Left ventricle myocardium inferior (tissue), 1 donor: ENCODE measurements at regions not wholly inside any gene's neighbourhood (a gene's known extent, or its start where the extent isn't known, plus 50 kb on each side); places are given as distances from the start of the nearest gene placed in this dataset.

Experiments used
- DNase-seq: peaks from one replicate; pipeline ENCODE4 v3.0.0-alpha.2; 2020
- H3K27ac ChIP-seq: fragments of 200-600 bp; replicated peaks from 2 replicates; pipeline ENCODE4 v1.8.0; 2021
- H3K27me3 ChIP-seq: fragments of 200-600 bp; 2 replicates; pipeline ENCODE4 v1.8.0; 2021; ENCODE audit warnings: low read depth
- H3K36me3 ChIP-seq: fragments of 200-600 bp; 2 replicates; pipeline ENCODE4 v1.8.0; 2021
- H3K4me1 ChIP-seq: fragments of 200-600 bp; 2 replicates; pipeline ENCODE4 v1.8.0; 2021
- H3K4me3 ChIP-seq: fragments of 200-600 bp; 2 replicates; pipeline ENCODE4 v1.8.0; 2021; ENCODE audit warnings: mild to moderate bottlenecking, moderate library complexity
- H3K9me3 ChIP-seq: fragments of 200-600 bp; replicated peaks from 2 replicates; pipeline ENCODE4 v1.8.0; 2021
- CTCF ChIP-seq: fragments of 200-600 bp; IDR thresholded peaks from 2 replicates; pipeline ENCODE4 v1.8.0; 2021; ENCODE audit warnings: antibody characterized with exemption, mild to moderate bottlenecking, borderline replicate concordance
- intact Hi-C: fragments of 100-400 bp; cut with micrococcal nuclease; formaldehyde crosslinking; loops from one replicate; pipeline ENCODE4 v1.11.0; 2022
- donor health status: DM: no; HTN: yes; CAD: no; lungs with severe emphysema.

DNA sequence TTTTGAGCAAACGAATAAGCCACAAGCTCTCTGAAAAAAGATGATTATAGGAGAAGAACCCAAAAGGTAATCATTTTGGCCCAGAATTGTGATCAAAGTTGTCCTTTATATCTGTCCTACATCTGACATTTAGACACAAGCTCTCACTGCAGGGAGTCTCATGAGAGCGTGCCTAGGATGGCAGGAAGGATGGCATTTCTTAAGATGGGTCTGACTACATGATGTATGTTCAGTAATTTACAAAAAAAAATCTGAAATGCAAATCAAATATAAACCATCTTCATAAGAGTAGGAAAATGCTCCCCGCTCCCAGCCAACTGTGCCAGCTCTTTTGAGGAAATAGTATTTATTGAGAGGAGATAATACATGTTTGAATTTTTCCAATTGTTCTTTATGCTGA, 81.0 kb upstream of the MBNL2 start:
- Histone ChIP-seq H3K27ac (no peak overlapping the region), H3K4me3 (no peak overlapping the region), H3K9me3 (no peaks in the 10 kb centered on the region), H3K4me1 (peaks cover 24% of the 10 kb centered on the region), H3K36me3 (no peaks in the 10 kb centered on the region), H3K27me3 (no peaks in the 10 kb centered on the region)
- intact Hi-C loops: no loop called here
- TF ChIP-seq CTCF: no peak
- no peak for DNase-seq

DNA sequence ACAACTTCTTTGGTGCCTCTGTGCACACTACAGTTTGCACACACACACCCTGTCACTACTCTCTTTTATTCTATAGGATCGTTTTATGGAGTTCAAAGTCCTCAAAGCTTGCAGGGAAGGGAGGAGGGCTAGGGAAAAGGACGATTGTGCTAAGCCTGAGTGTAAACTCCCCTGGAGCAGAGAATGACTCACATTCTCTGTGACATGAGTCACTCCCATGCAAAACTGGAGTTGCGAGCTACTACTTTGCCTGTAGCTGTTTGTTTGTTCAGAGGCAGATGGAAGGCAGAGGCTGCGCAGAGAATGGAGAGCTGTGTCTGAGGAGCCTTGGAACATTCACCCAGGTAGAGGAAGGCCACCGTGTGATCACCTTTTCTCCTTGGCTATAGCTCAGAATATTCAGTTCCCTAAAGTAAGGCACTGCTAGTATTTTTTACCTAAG, 80.5 kb upstream of the MBNL2 start:
- intact Hi-C loops: no loop called here
- Histone ChIP-seq H3K36me3 (no peaks in the 10 kb centered on the region), H3K4me3 (peak overlapping the region; percentile 52), H3K27me3 (no peaks in the 10 kb centered on the region), H3K9me3 (no peaks in the 10 kb centered on the region), H3K4me1 (peaks cover 24% of the 10 kb centered on the region), H3K27ac (no peak overlapping the region)
- TF ChIP-seq CTCF: no peak
- no peak for DNase-seq

DNA sequence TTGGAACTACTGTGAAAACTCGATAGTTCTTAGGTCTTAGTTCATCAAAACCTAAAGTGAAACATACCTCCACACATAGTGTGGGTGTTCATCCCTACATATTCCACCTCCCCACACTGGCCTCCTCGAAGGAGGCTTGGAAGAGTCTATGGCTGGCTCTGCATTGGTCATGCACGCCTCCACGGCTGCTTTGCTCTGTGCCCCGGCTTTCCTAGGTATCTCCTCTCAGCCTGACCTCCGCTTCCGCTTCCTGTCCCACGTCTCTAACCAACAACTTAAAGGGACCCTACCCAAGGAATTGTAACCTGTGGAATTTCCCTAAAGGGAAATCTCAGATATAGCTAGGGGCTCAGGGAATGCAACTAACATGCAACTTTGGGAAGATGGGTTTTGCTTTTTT, 79.7 kb upstream of the MBNL2 start:
- Histone ChIP-seq H3K4me3 (peak overlapping the region; percentile 52), H3K9me3 (no peaks in the 10 kb centered on the region), H3K27ac (peak overlapping the region; percentile 17), H3K36me3 (no peaks in the 10 kb centered on the region), H3K4me1 (peaks cover 29% of the 10 kb centered on the region), H3K27me3 (no peaks in the 10 kb centered on the region)
- intact Hi-C loops: no loop called here
- TF ChIP-seq CTCF: no peak
- peak; percentile 26 for DNase-seq

DNA sequence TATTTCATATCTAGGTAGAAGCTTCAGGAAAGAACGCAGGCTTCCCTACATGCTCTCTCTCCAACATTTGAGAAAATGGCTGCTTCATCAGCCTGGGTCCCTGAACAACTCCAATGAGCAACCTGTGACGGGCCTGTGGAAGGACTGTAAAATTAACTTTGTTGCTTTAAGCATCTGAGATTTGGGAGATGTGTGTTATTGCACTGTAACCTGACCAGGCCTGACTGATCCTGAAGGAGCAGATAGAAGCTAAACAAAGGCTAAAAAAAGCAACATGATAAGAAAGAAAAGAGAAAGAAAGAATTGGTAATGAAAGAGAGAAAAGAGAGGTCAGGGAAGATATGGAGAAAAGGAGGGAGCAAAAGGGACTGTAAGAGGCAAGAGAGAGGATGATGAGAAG, 77.1 kb upstream of the MBNL2 start:
- Histone ChIP-seq H3K4me3 (no peak overlapping the region), H3K36me3 (no peaks in the 10 kb centered on the region), H3K4me1 (peaks cover 29% of the 10 kb centered on the region), H3K27ac (no peak overlapping the region), H3K27me3 (no peaks in the 10 kb centered on the region), H3K9me3 (no peaks in the 10 kb centered on the region)
- TF ChIP-seq CTCF: no peak
- intact Hi-C loops: no loop called here
- DNase-seq: no peak

GRCh38 chr13:97148894-97149293, 73.2 kb upstream of the MBNL2 start:
- Histone ChIP-seq H3K36me3 (no peaks in the 10 kb centered on the region), H3K27ac (no peak overlapping the region), H3K9me3 (peaks cover 7% of the 10 kb centered on the region), H3K4me3 (no peak overlapping the region), H3K4me1 (peaks cover 5% of the 10 kb centered on the region), H3K27me3 (no peaks in the 10 kb centered on the region)
- intact Hi-C loops: no loop called here
- no peak for TF ChIP-seq CTCF
- no peak for DNase-seq

GRCh38 chr13:97160421-97160820, 61.7 kb upstream of the MBNL2 start:
- intact Hi-C loops: no loop called here
- DNase-seq: no peak
- no peaks in the 10 kb centered on the region for H3K4me1 ChIP-seq

More at GRCh38 chr13:97160421-97160820, 61.7 kb upstream of the MBNL2 start:
- Histone ChIP-seq H3K36me3 (no peaks in the 10 kb centered on the region), H3K27me3 (no peaks in the 10 kb centered on the region), H3K27ac (no peak overlapping the region), H3K4me3 (no peak overlapping the region), H3K9me3 (no peaks in the 10 kb centered on the region)
- no peak for TF ChIP-seq CTCF
